ENCODE measurements at regions not wholly inside any gene's neighbourhood (a gene's known extent, or its start where the extent isn't known, plus 50 kb on each side); places are given as distances from the start of the nearest gene placed in this dataset.
A peak's percentile ranks its signal among the peaks of the same experiment; 100 is the strongest.

DNA sequence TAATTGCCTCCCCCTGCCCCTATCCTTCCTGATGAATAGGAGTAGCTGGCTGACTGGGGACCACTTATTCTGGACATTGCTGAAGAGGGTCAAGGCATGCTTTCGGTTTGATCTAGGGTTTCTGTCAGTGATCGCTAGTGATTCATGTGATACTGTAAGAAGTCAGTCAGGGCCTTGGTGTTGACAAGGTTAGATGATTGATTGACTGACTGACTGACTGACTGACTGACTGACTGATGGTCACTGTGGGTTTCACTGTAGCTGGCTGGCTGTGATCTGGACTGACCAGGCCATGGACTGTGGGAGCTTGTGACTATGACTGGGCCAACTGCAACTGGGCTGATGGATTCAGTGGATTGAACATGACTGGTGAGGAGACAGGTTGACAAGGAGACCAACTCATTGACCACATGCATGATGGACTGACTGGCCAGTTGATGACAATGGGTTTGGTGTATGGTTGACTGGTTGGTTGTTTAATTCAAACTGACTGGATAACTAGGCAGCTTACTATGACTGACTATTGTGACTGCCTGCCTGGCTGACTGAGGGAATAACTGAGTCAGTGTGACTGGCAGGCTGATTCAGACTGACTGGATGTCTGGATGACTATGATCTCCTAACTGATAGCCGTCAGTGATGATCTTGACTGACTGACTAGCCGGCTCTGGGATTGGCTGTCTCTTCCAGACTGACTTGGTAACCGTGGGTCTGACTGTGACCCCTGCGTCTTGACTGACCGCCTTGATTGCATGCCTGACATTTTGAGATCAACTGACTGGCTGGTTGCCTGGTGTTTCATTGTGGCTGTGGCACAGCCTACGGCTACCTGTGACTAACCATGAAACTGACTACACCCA, 509.9 kb downstream of the SHQ1 start:
- no peak for DNase-seq

DNA sequence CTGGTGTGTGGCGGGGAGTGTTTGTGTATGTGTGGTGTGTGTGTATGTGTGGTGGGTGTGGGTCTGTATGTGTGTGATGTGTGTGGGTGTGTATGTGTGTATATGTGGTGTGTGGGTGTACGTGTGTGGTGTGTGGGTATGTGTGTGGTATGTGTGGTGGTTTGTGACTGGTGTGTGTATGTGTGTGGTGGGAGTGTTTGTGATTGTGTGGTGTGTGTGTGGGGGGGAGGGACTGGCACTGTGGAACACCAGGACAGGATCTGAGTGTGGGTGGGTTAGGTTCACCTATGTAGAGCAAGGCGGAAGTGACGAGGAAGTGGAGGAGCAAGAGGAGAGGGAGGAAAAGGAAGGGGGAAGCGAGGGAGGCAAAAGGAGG, 510.8 kb downstream of the SHQ1 start:
- no peak for DNase-seq

DNA sequence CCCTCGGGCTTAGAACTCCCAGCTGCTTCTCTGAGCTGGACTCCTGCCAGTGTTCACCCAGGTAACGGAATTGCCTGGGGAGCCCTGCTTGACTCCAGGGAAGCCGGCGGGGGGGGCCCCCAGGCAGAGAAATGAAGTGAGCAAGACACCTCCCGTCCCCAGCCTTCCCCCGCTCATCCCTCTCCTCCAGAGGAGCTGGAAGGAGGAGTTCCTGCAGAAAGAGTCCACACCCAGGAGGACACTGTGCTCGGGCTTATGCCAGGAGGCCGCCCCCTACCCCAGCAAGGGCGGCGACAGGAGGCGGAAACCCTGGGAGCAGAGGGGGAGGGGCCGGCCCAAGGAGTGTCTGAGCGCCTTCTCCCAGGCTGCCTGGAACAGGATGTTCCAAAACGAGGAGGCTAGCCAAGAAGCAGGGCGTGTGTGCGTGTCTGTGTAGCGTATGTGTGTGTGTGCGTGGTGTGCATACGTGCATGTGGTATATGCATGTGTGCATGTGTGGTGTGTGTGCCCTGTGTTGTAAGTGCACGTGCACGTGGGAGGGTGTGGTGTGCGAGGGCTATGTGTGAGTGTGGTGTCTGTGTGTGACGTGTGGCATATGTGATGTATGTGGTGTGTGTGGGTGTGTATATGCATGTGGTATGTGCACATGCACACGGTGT, 511.3 kb downstream of the SHQ1 start:
- peak; percentile 86 for DNase-seq

DNA sequence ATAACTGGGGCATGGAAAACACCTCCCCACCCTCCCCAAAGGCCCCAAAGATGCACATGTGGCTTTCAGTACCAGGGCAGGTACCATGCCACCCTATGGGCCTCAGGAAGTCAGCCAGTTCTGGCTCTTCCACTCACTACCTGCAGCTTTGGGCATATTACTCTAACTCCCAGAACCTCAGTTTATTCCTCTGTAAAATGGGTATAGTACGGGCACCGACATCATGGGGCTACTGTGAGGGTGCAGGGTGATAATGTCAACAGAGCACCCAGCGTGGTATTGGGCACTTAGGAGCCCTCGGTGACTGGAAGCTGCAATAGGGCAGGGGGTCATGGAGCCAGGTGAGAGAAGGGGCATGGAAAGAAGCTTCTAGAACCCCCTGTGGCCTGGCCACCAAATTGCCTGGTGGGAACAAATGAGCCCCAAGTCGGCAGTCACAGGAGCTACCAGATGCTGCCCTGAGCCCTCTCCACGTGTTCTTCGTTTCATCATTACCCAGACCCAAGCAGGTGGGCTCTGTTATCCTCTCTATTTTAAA, 512.1 kb downstream of the SHQ1 start:
- DNase-seq, result no peak

DNA sequence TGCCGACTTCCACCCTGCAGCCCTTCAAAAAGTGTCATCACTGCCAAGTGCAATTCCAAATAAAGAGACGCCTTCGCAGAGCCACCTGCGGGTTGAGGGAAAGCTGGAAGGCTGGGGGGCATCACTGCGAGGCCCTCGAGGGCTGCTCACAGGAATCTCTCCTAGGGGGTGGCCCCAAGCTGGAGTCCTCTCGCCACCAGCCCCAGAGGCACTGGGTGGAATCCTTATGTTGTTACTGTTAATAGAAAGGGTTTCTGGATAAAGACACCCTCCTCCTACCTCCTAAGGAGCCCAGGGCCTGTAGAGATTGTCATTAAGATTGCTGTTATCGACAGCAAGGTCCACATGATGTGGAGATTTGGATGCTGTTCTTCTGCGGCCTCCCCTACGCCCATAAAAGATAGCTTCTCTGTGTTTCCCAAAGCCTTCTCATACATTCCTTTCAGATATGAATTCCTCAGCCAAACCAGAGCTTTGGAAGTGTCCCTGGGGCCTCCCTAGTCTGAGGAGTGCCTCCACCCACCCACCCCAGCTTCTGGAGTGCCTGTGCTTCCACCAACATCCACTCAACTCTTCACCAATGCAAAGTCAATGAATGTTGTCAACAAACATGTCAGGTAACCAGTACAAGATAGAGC, 512.7 kb downstream of the SHQ1 start:
- no peak for DNase-seq

DNA sequence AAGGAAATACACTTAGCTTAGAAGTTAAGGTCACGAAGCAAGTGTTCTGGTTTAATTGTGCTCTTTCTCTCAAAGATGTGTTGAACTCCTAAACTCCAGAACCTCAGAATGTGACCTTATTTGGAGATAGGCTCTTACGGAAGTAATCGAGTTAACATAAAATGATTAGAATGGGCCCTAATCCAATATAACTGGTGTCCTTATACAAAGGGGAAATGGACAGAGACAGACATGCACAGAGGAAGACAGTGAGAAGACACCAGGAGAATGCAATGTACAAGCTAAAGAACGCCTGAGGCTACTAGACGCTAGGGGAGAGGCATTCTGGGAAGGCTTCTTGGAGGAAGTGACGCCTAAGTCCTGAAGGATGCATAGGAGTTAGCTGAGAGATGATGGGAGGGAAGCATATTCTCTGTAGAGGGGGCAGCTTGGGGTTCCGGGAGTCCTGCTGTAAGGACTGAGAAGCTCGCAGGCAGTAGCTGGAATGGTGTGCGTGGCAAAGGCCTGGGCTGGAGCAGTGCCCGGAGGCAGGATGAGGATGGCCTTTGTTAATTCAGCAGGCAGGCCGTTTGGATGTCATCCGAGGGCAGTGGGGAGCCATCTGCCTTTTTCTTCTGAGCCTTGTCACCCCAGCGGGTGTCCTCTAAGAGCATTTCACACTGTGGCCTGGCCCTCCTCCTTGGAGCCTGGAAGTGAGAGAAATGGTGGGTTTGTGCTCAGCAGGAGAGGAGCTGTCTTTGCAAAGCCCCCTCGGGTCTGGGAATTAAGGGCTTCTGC, 513.4 kb downstream of the SHQ1 start:
- DNase-seq, result peak; percentile 67

DNA sequence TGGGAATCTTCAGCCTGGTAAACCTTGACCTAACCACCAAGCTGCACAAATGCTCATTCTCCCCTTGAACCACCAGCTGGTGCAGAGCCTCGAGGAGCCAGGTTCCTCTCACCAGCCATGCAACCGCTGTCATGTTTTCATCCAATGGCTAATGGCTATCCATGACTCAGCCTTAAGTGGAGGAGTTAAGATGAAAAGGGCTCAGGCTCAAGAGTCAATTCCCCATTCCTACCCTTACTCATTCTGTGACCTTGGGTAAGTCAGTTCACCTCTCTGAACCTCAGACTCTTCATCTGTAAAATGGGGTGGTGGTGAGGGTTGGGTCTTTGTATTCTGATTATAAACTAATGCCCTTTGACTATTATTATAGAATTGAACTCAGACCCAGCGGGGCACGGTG, 515.6 kb downstream of the SHQ1 start:
- no peak for DNase-seq

DNA sequence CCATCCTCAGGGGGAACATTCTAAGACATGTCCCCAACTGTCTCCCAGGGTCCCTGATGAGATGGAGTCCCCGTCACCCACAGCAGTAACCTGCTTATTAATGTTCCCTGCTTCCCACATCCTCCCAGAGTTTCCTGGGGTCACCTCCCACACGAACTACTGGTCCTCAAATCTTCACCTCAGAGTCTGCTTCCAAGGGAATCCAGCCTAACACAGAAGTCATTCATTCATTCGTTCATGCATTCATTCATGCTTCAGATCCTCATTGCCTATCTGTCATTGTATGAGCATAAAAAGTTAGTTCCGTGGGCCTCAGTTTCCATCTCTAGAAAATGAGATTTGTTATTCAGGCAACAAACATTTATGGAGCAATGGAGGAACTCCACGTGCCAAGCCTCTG, 516.2 kb downstream of the SHQ1 start:
- no peak for DNase-seq

DNA sequence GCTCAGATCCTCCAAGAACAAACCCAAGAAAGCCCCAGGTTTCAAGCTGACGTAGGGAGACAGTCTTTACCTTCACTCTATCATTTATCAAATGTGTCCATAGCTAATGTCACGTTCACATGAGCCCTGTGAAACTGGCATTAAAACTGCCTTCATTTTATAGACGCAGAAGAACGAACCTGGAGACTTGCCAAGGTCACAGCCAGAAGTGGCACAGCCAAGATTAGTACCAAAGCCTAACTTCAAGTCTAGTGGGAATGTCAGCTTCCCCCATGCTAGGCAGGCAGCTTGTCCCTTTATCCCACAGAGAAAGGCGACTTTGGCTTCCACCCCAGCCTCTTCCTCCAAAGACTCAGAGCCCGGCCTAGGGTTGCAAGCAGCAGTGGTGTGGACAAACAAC, 517.2 kb downstream of the SHQ1 start:
- no peak for DNase-seq

DNA sequence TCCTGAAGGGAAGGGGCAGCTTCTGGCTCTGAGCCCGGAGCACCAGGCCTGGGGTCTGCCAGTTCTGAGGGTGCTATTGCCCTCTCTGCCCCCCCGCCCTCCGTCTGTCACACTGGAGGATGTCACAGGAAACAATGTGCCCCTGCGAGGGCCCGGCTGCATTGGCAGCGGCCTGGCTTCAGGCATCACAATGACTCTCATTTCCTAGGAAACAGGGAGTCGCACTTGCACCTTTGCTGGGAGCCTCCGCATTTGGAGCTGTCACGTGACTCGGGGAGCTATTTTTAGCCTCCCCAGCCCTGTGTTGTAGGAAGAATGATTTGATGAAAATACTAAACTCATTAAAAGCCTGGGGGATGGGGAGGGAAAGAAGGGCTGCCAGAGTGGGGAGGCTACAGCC, 518.9 kb downstream of the SHQ1 start:
- DNase-seq, result peak; percentile 87

DNA sequence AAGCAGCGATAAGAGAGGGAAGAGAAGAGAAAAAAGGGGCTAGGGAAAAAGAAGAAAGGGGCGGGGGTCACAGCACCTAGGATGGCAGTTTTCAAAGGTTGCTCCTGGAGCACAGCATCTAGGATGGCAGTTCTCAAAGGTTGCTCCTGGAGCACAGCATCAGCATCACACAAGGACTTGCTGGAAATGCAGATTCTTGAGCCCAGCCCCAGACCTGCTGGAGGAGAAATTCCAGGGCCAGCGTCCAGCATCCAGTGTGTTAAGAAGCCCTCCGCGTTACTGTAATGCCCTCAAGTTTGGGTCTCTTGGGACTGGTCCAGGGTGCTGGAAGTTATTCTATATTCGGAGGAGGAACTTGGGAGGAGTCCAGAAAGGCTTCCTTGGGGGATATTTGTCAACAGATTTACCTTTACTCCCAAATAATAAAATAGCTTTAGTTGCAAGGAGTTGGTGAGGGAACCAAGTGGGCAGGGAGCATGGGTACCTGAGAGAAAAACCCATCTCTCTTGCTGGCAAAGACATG, 519.4 kb downstream of the SHQ1 start:
- no peak for DNase-seq

DNA sequence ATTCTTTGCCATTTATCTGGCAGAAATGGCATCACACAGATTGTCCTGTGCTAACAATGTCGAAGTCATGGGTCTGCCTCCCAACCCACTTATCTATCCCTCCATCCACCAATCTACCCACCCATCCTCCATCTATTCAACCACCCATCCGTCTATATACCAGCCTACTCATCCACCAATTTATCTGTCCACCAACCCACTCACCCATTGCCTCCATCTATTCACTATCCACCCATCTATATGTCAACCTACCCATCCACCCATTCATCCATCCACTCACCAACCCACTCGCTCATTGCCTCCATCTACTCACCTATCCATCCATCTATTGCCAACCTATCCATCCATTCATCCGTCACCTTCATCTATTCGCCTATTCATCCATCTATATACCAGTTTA, 521.2 kb downstream of the SHQ1 start:
- no peak for DNase-seq

DNA sequence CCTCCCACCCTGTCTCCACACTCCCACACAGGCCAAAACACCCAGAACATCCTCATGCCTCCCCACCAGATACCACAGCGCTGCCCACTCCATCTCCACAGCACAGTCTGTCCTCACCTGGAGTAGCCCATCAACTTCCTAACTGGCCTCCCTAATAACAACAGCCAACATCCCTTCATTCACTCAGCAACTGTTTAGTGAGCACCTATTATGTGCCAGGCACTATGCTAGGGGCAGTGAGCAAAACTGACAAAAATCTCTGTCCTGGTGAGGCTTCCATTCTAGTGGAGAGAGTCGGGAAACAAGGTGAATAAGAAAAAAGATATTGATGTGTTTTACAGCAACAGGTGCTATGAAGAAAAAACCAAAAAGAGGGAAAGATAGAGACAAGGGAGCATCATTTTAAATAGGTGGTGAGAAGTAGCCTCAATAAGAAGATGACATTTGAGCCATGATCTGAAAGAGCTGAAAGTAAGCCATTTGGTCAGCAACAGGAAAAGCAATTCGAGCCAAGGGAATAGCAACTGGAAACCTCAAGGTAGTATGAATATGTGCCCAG, 523.9 kb downstream of the SHQ1 start:
- no peak for DNase-seq

DNA sequence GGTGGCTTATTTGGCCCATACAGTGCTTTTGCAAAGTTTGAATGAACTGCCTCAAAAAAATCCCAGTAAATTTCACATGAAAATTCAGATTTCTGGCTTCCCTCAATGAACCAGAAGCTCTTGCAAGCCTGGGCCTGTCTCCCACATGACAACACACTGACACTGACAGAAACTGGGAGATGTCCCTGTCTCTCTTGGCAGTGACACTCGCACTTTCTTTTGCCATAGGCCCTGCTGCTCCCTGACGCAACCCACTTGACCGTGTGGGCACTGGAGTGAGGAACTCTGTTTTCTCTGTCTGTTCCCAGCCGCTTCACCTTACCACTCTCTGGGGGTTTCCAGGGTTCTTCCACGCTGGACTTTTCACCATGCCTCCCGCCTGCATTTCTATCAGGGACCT, 524.5 kb downstream of the SHQ1 start:
- DNase-seq, result no peak

DNA sequence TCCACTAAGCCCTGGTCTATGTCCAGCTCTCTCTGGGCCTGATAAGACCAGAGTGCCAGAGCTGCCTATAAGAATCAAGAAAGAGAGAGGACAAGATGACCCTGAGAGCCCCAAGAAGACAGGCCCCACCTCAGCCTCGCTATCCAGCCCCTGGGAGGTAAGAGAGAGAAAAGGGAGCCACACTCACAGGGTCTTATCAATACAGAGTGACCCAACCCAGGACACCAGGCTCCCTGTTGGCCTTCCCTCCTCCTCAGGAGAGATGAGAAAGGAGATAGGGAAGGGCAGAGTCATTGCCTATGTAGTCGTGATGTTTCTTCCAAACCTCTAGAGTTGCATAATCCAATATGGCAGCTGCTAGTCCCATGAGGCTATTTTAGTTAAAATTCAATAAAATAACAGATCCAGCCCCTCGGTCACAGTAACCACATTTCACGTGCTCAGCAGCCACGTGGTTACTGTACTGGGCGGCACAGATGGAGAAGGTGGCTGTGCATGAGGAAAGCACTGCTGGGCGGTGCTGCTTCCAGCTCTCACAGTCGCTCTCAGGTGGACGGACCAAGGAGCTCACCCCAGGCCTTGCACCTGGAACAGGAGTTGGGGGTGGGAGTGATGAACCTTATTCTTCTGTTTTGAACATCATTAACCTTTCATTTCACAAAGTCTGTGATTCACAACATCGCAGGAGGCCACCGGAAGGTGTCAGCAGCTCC, 525.8 kb downstream of the SHQ1 start:
- DNase-seq, result no peak

DNA sequence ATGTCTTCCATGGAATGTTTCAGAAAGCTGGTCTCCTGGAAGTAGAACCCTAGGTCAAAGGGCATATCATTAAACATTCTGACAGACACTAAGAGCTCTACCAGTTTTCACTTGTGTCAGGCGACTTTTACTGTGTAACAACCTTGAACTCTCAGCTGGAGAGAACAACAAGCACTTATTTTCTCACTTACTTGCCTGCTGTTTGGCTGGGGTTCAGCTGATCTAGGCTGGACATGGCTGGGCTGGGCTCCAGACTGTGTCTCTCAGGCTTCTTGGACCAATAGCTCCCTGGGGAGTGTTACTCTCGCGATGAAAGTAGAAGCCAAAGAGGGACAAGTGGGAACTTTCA, 527.3 kb downstream of the SHQ1 start:
- DNase-seq, result no peak

DNA sequence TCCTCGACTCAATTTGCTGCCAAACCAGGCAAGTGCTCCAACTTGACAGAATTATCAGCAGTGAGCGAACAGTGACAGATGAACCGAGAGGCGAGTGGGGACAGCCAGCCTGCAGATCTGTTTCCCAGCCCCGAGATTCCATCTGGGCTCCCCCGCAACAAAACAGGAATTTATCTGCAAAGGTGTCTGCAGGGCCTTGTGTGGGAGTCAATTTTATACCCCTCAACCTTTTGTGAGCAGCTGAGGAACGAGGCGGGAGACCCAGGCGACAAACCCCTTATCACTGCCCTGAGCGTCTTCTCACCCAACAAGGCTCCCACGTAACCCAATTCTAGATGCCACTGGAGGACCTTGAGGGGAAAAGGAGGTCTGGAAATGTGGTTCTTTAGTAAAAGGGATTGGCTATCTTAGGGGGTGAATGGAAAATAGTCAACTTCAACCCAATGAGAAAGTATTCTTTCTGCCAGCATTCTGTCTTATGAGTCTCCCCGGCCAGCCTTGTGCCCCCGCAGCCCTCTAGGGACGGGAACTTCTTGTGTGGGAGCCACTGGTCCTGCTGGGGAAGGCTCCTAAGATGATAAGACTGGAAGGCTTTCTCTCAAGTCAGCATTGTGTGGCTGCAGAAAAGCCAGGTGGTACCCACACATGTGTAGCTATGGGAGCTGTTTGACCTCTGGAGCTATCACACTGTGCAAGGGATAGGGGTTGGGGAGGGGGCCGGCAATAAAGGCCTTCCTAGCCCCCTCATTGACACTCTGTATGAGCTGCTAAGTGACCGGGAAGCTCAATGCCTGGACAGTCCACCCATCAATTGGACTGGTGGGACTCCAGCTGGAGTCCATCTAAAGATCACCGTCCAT, 527.9 kb downstream of the SHQ1 start:
- no peak for DNase-seq

DNA sequence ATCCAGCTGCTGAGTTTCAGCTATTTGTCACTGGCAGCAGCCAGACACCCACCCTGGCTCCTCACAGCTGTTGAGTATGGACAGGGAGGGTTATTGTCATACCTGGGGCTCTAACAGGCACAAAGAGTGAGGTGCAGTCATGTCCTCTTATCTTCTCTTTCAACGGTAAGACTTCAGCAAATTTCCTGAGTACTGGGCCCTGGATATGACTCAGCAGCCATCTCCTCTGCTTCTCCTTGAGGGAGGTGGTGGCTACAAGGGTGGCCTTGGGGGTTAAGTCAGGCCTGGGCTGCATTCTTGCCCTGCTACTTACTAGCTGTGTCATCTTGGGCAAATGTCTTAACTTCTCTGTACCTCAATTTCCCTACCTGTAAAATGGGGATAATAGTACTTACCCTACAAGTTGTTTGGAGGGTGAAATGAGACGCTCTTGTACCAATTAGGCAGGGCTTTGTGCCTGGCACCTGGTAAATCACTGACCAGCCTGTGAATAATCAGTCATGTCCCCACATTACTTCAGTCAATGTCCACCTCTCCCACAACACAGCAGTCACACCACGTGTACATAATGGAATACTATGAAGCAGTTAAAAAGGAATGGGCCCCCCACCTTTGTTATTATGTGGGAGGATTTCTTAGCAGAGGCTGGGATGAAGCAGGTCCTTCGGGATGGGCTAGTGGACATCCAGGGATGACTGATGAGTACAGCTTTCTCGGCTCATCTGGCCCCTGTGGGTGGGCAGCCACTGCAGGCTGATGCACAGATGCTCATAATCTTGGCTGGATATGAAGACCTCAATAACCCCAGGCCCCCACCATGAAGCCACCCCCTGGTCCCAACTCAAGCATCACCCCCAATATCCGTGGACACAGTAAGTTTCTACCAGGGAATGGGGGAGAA, 528.8 kb downstream of the SHQ1 start:
- no peak for DNase-seq

DNA sequence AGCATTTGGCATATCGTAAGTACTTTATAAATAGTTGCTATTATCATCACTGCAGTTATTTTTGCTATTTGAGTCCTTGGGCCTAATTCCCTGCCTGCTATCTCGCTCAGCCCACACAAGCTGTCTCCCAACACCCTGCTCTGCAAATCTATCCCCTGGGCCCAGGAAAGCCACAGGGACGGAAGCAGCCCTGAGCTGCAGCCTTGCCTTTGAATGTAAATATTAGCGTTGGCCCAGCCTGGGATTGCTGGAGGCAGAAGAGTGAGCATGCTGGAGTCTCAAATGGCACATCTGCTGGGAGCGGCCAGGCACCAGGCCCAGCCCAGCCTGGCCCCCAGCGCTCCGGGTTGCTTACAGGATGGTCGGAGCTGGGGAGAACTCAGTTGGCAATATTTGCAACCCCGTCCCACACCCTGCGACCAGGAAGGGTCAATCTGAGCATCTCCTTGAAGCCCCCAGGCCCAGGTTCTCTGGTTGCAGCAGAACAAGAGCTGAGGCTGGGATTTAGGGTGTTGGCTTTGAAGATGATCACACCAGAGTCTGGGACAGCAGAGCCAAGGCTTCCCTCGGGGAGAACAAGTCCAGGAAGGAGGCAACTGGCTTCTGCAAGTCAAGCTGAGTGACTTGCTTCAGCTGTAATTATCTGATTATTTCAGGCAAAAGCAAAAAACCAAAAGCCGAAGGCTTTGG, 529.6 kb downstream of the SHQ1 start:
- DNase-seq, result no peak
